PC-9 (cell line): ENCODE measurements at regions not wholly inside any gene's neighbourhood (a gene's known extent, or its start where the extent isn't known, plus 50 kb on each side); places are given as distances from the start of the nearest gene placed in this dataset.

Experiments used
- BruUV-seq: library from RNA; stranded (reverse); fragments of 400-500 nt; replicated peaks from 2 replicates; lab custom pipeline; 2021; lab: Mats Ljungman, UMichigan
- CTCF ChIA-PET: fragments of 300-600 bp; sonication (Branson Sonifier 250); formaldehyde crosslinking; loops from one replicate; lab custom pipeline; 2022; ENCODE audit warnings: antibody characterized with exemption; lab: Charles Lee
- POLR2A ChIA-PET: fragments of 300-600 bp; sonication (Branson Sonifier 250); formaldehyde crosslinking; loops from one replicate; lab custom pipeline; 2022; ENCODE audit warnings: antibody characterized with exemption; ENCODE audit not compliant: unreplicated experiment; lab: Charles Lee
- DNase-seq, 2 experiments: peaks; one replicate each; pipeline versions ENCODE4 v3.0.0 to v3.0.0-alpha.2; 2015 to 2022; ENCODE audit warnings: mixed read lengths in 1 of 2
- H2AFZ ChIP-seq: fragments of 200-600 bp; sonication (generic); 2 replicates; pipeline ENCODE4 v1.8.1; 2017; ENCODE audit warnings: antibody characterized with exemption
- H3F3A ChIP-seq: fragments of 200-600 bp; sonication (generic); 2 replicates; pipeline ENCODE4 v1.8.1; 2017; ENCODE audit warnings: antibody characterized with exemption, mild to moderate bottlenecking, low read depth; ENCODE audit not compliant: insufficient read depth
- H3K27ac ChIP-seq: fragments of 200-600 bp; sonication (generic); 2 replicates; pipeline ENCODE4 v1.6.1; 2016; ENCODE audit warnings: mixed run types
- H3K27me3 ChIP-seq: fragments of 200-600 bp; sonication (generic); 2 replicates; pipeline ENCODE4 v1.6.1; 2016; ENCODE audit warnings: low read depth, mixed run types; ENCODE audit not compliant: insufficient read depth
- H3K36me3 ChIP-seq: fragments of 200-600 bp; sonication (generic); 2 replicates; pipeline ENCODE4 v1.6.1; 2016; ENCODE audit warnings: low read depth, mixed run types
- H3K4me1 ChIP-seq: fragments of 200-600 bp; sonication (generic); replicated peaks from 2 replicates; pipeline ENCODE4 v1.6.1; 2016; ENCODE audit warnings: mixed run types; ENCODE audit not compliant: insufficient read depth
- H3K4me2 ChIP-seq: fragments of 200-600 bp; sonication (generic); 2 replicates; pipeline ENCODE4 v1.6.1; 2017; ENCODE audit warnings: mixed run types
- H3K4me3 ChIP-seq: fragments of 200-600 bp; sonication (generic); 2 replicates; pipeline ENCODE4 v1.6.1; 2016; ENCODE audit warnings: mixed run types
- H3K79me2 ChIP-seq: fragments of 200-600 bp; sonication (generic); 2 replicates; pipeline ENCODE4 v1.6.1; 2017; ENCODE audit warnings: low read depth, mixed run types
- H3K9me2 ChIP-seq: fragments of 200-600 bp; sonication (generic); 2 replicates; pipeline ENCODE4 v1.8.1; 2017; ENCODE audit warnings: mild to moderate bottlenecking; ENCODE audit not compliant: insufficient read depth
- H3K9me3 ChIP-seq: fragments of 200-600 bp; sonication (generic); 2 replicates; pipeline ENCODE4 v1.8.1; 2016; ENCODE audit warnings: low read depth; ENCODE audit not compliant: insufficient read depth
- H4K20me1 ChIP-seq: fragments of 200-600 bp; sonication (generic); 2 replicates; pipeline ENCODE4 v1.8.1; 2017; ENCODE audit not compliant: insufficient read depth
- EZH2 ChIP-seq: fragments of 200-600 bp; sonication (generic); IDR thresholded peaks from 2 replicates; pipeline ENCODE4 v1.8.0; 2017; ENCODE audit warnings: antibody characterized with exemption, low read depth
- intact Hi-C: fragments of 100-400 bp; cut with micrococcal nuclease; formaldehyde crosslinking; loops from one replicate; pipeline ENCODE4 v1.10.0; 2022; ENCODE audit not compliant: unreplicated experiment
- TF ChIP-seq, protein P1 (sequence below): fragments of 200-600 bp; sonication (generic); conservative IDR thresholded peaks from 2 replicates; pipeline ENCODE4 v1.6.1; 2017; ENCODE audit warnings: mixed run types, antibody characterized with exemption, mild to moderate bottlenecking, moderate library complexity

DNA sequence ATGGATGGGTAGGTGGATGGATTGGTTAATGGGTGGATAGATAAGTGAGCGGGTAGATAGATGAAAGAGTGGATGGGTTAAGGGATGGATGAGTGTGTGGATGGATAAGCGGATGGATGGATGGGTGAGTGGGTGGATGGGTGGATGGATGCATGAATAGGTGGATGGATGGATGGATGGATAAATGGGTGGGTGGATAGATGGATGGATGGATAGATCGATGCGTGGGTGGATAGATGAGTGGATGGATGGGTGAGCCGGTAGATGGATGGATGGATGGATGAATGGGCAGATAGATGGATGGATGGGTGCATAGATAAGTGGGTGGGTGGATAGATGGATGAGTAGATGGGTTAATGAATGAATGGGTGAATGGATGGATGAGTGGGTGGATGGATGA lies 90.9 kb downstream of the CPZ start:
- intact Hi-C loops, result no loop called here
- TF ChIP-seq EZH2, result no peak
- TF ChIP-seq, protein P1, sequence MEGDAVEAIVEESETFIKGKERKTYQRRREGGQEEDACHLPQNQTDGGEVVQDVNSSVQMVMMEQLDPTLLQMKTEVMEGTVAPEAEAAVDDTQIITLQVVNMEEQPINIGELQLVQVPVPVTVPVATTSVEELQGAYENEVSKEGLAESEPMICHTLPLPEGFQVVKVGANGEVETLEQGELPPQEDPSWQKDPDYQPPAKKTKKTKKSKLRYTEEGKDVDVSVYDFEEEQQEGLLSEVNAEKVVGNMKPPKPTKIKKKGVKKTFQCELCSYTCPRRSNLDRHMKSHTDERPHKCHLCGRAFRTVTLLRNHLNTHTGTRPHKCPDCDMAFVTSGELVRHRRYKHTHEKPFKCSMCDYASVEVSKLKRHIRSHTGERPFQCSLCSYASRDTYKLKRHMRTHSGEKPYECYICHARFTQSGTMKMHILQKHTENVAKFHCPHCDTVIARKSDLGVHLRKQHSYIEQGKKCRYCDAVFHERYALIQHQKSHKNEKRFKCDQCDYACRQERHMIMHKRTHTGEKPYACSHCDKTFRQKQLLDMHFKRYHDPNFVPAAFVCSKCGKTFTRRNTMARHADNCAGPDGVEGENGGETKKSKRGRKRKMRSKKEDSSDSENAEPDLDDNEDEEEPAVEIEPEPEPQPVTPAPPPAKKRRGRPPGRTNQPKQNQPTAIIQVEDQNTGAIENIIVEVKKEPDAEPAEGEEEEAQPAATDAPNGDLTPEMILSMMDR, result no peak
- Histone ChIP-seq H3K27ac (no peak overlapping the region), H2AFZ (no peak overlapping the region), H3K9me3 (no peaks in the 10 kb centered on the region), H4K20me1 (no peaks in the 10 kb centered on the region), H3K27me3 (peaks cover 77% of the 10 kb centered on the region), H3K4me2 (no peak overlapping the region), H3F3A (no peaks in the 10 kb centered on the region), H3K9me2 (no peaks in the 10 kb centered on the region), H3K36me3 (no peaks in the 10 kb centered on the region), H3K4me1 (no peaks in the 10 kb centered on the region), H3K4me3 (no peak overlapping the region), H3K79me2 (no peaks in the 10 kb centered on the region)
- ChIA-PET POLR2A (no interaction called here), CTCF (no interaction called here)
- BruUV-seq, result no TSS peak
- DNase-seq, result no peak

DNA sequence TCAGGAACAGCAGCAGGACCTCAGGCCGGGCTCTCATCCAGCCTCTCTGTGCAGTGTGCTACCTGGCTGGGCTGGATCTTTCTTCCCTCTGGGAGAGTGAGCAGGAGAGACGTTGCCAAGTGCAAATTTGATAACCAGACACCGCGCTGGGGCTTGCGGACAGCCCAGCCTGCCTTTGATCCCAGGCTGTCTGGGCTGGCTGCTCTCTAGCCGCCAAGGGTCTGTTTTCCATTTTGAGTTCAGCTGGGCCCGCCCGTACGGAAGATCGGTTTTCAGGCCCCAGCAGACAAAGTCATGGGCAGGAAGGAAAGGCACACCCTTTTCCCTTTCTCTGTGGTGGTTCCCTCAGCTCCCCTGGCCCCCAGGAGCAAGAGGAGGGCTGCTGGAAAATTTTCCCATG lies 90.2 kb downstream of the CPZ start:
- ChIA-PET CTCF (no interaction called here), POLR2A (no interaction called here)
- Histone ChIP-seq H3K36me3 (no peaks in the 10 kb centered on the region), H4K20me1 (no peaks in the 10 kb centered on the region), H2AFZ (no peak overlapping the region), H3K9me3 (no peaks in the 10 kb centered on the region), H3K79me2 (no peaks in the 10 kb centered on the region), H3K4me3 (no peak overlapping the region), H3K27me3 (peaks cover 78% of the 10 kb centered on the region), H3K4me2 (no peak overlapping the region), H3K4me1 (no peaks in the 10 kb centered on the region), H3K9me2 (no peaks in the 10 kb centered on the region), H3F3A (no peaks in the 10 kb centered on the region), H3K27ac (no peak overlapping the region)
- no peak for DNase-seq
- intact Hi-C loops, result no loop called here
- no TSS peak for BruUV-seq
- no peak for TF ChIP-seq EZH2
- TF ChIP-seq, protein P1, result no peak

DNA sequence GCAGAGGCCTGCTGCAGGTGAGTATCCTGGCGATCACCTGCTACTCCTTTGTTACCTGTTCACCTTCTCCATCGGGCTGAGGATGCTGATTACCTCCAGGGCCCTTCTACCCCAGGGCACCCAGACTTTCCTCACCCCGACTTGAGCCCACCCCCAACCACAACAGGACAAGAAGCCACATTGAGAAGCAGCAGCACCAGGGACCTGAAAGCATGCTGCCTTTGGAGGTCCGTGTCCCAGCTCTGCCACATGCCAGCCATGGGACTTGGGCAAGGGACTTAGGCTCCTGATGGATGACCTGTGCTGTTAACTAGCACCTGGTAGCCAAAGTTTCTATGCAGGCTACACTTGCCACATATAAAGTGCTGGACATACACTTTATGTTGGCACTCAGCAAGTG lies 89.7 kb downstream of the CPZ start:
- no peaks in the 10 kb centered on the region for H3F3A ChIP-seq
- ChIA-PET POLR2A (no interaction called here), CTCF (no interaction called here)
- no peaks in the 10 kb centered on the region for H3K9me3 ChIP-seq
- TF ChIP-seq, protein P1, result no peak
- TF ChIP-seq EZH2, result no peak
- H3K27me3 ChIP-seq, result peaks cover 78% of the 10 kb centered on the region
- no peaks in the 10 kb centered on the region for H3K4me1 ChIP-seq
- no peaks in the 10 kb centered on the region for H3K79me2 ChIP-seq
- no peaks in the 10 kb centered on the region for H4K20me1 ChIP-seq
- intact Hi-C loops, result no loop called here
- no peaks in the 10 kb centered on the region for H3K9me2 ChIP-seq
- no peak overlapping the region for H3K4me2 ChIP-seq
- H3K4me3 ChIP-seq, result no peak overlapping the region
- H3K36me3 ChIP-seq, result no peaks in the 10 kb centered on the region
- DNase-seq, result no peak
- BruUV-seq, result no TSS peak
- no peak overlapping the region for H3K27ac ChIP-seq
- H2AFZ ChIP-seq, result no peak overlapping the region
